ENCODE measurements at regions not wholly inside any gene's neighbourhood (a gene's known extent, or its start where the extent isn't known, plus 50 kb on each side); places are given as distances from the start of the nearest gene placed in this dataset.
A peak's percentile ranks its signal among the peaks of the same experiment; 100 is the strongest.

- FAIRE-seq = no peak
- DNase-seq (ENCODE audit: insufficient read length, low spot score) = no peak
Measured at GRCh38 chr12:40551466-40551865, 140.8 kb upstream of the CNTN1 start.

GRCh38 chr12:40552868-40553267 is 139.4 kb upstream of the CNTN1 start:
- no peak for DNase-seq (ENCODE audit: insufficient read length, low spot score)
- no peak for FAIRE-seq

GRCh38 chr12:40557980-40558379 is 134.3 kb upstream of the CNTN1 start:
- DNase-seq (ENCODE audit: insufficient read length, low spot score) (no peak), FAIRE-seq (no peak)

- no peak for FAIRE-seq
Measured at GRCh38 chr12:40559865-40560264, 132.4 kb upstream of the CNTN1 start.

GRCh38 chr12:40560848-40561247 is 131.4 kb upstream of the CNTN1 start:
- FAIRE-seq (peak; percentile 26), DNase-seq (ENCODE audit: insufficient read length, low spot score) (no peak)

More at GRCh38 chr12:40559865-40560264, 132.4 kb upstream of the CNTN1 start:
- no peak for DNase-seq (ENCODE audit: insufficient read length, low spot score)

- DNase-seq (ENCODE audit: insufficient read length, low spot score) (no peak), FAIRE-seq (peak; percentile 77)
Measured at GRCh38 chr12:40561395-40561966, 130.8 kb upstream of the CNTN1 start.

GRCh38 chr12:40565029-40565633 is 127.1 kb upstream of the CNTN1 start:
- no peak for FAIRE-seq
- no peak for DNase-seq (ENCODE audit: insufficient read length, low spot score)

GRCh38 chr12:40566271-40566670 is 126.0 kb upstream of the CNTN1 start:
- FAIRE-seq (no peak), DNase-seq (ENCODE audit: insufficient read length, low spot score) (no peak)

GRCh38 chr12:40569626-40570179 is 122.5 kb upstream of the CNTN1 start:
- FAIRE-seq = no peak
- no peak for DNase-seq (ENCODE audit: insufficient read length, low spot score)

- FAIRE-seq (no peak), DNase-seq (ENCODE audit: insufficient read length, low spot score) (no peak)
Measured at GRCh38 chr12:40573024-40573423, 119.2 kb upstream of the CNTN1 start.

- FAIRE-seq = no peak
Measured at GRCh38 chr12:40575987-40576386, 116.3 kb upstream of the CNTN1 start.

GRCh38 chr12:40577834-40578233 is 114.4 kb upstream of the CNTN1 start:
- no peak for DNase-seq (ENCODE audit: insufficient read length, low spot score)
- FAIRE-seq = no peak

More at GRCh38 chr12:40575987-40576386, 116.3 kb upstream of the CNTN1 start:
- no peak for DNase-seq (ENCODE audit: insufficient read length, low spot score)

- FAIRE-seq = no peak
- no peak for DNase-seq (ENCODE audit: insufficient read length, low spot score)
Measured at GRCh38 chr12:40579687-40580086, 112.6 kb upstream of the CNTN1 start.

- FAIRE-seq (no peak), DNase-seq (ENCODE audit: insufficient read length, low spot score) (no peak)
Measured at GRCh38 chr12:40580346-40580745, 111.9 kb upstream of the CNTN1 start.

- FAIRE-seq = no peak
- DNase-seq (ENCODE audit: insufficient read length, low spot score) = no peak
Measured at GRCh38 chr12:40581889-40582288, 110.3 kb upstream of the CNTN1 start.

- FAIRE-seq = no peak
- DNase-seq (ENCODE audit: insufficient read length, low spot score) = no peak
Measured at GRCh38 chr12:40583743-40584142, 108.5 kb upstream of the CNTN1 start.

GRCh38 chr12:40584763-40585162 is 107.5 kb upstream of the CNTN1 start:
- no peak for FAIRE-seq
- DNase-seq (ENCODE audit: insufficient read length, low spot score) = no peak

- FAIRE-seq (no peak), DNase-seq (ENCODE audit: insufficient read length, low spot score) (no peak)
Measured at GRCh38 chr12:40586823-40587222, 105.4 kb upstream of the CNTN1 start.

GRCh38 chr12:40587421-40587820 is 104.8 kb upstream of the CNTN1 start:
- no peak for DNase-seq (ENCODE audit: insufficient read length, low spot score)
- FAIRE-seq = no peak

- no peak for FAIRE-seq
- DNase-seq (ENCODE audit: insufficient read length, low spot score) = no peak
Measured at GRCh38 chr12:40587970-40588369, 104.3 kb upstream of the CNTN1 start.

GRCh38 chr12:40597133-40597532 is 95.1 kb upstream of the CNTN1 start:
- FAIRE-seq (no peak), DNase-seq (ENCODE audit: insufficient read length, low spot score) (no peak)

GRCh38 chr12:40598073-40598472 is 94.2 kb upstream of the CNTN1 start:
- peak; percentile 69 for FAIRE-seq
- no peak for DNase-seq (ENCODE audit: insufficient read length, low spot score)
